GM12878 (cell line): ENCODE measurements at regions not wholly inside any gene's neighbourhood (a gene's known extent, or its start where the extent isn't known, plus 50 kb on each side); places are given as distances from the start of the nearest gene placed in this dataset.

Experiments used
- ATAC-seq: fragments of 200-7000 bp; cut with Tn5 transposase; 3 replicates; pipeline ENCODE4 v1.9.1; 2020; ENCODE audit warnings: mild to moderate bottlenecking, moderate library complexity
- BruUV-seq: library from RNA; stranded (reverse); fragments of 400-500 nt; replicated peaks from 2 replicates; lab custom pipeline; 2021; lab: Mats Ljungman, UMichigan
- CTCF ChIA-PET: fragments of 300-600 bp; sonication (Branson Sonifier 250); formaldehyde crosslinking; extraction: SDS; loops from one replicate; lab custom pipeline; 2021; ENCODE audit warnings: inconsistent platforms; lab: Yijun Ruan, JAX
- POLR2A ChIA-PET: fragments of 350-600 bp; formaldehyde crosslinking; extraction: SDS; loops from one replicate; lab custom pipeline; 2021; ENCODE audit warnings: inconsistent platforms; lab: Charles Lee
- RAD21 ChIA-PET: fragments of 300-600 bp; sonication (Branson Sonifier 250); formaldehyde crosslinking; loops from one replicate; lab custom pipeline; 2023; ENCODE audit warnings: antibody characterized with exemption; ENCODE audit not compliant: unreplicated experiment; lab: Charles Lee
- SMC1A ChIA-PET: fragments of 300-600 bp; sonication (Branson Sonifier 250); formaldehyde crosslinking; loops from one replicate; lab custom pipeline; 2023; ENCODE audit not compliant: unreplicated experiment, uncharacterized antibody; lab: Charles Lee
- DNase-seq: peaks from one replicate; pipeline ENCODE4 v3.0.0-alpha.2; 2011; ENCODE audit warnings: low read depth, low spot score
- FAIRE-seq: peaks from 3 replicates; lab custom pipeline; 2011; peaks lifted over from hg19 to GRCh38; lab: Jason Lieb, UNC
- H2AFZ ChIP-seq: 2 replicates; pipeline ENCODE4 v1.6.0; 2011; ENCODE audit warnings: low read depth, low read length, control low read depth; ENCODE audit not compliant: control insufficient read depth
- H3K27ac ChIP-seq: 2 replicates; pipeline ENCODE4 v1.5.1; 2011; ENCODE audit warnings: control low read depth; ENCODE audit not compliant: control insufficient read depth, insufficient read depth
- H3K27me3 ChIP-seq, 2 experiments: replicated peaks in 1 of 2; 2 replicates each; pipeline versions ENCODE4 v1.6.0 to v1.6.1; 2011; ENCODE audit warnings: low read length in 1 of 2; ENCODE audit not compliant: control insufficient read depth in 2 of 2, insufficient read depth in 2 of 2
- H3K36me3 ChIP-seq, 2 experiments: 2 replicates each; pipeline ENCODE4 v1.5.1; 2011; ENCODE audit warnings: low read length in 1 of 2; ENCODE audit not compliant: control insufficient read depth in 2 of 2, insufficient read depth in 2 of 2
- H3K4me1 ChIP-seq: 2 replicates; pipeline ENCODE4 v1.6.1; 2011; ENCODE audit warnings: mild to moderate bottlenecking, low read length, moderate library complexity, mixed read lengths; ENCODE audit not compliant: control insufficient read depth, insufficient read depth
- H3K4me2 ChIP-seq: 2 replicates; pipeline ENCODE4 v1.6.0; 2011; ENCODE audit warnings: control low read depth; ENCODE audit not compliant: control insufficient read depth, insufficient read depth
- H3K4me3 ChIP-seq: fragments of 200-600 bp; sonication (generic); 2 replicates; pipeline ENCODE4 v1.5.1; 2016
- H3K79me2 ChIP-seq: 2 replicates; pipeline ENCODE4 v1.6.0; 2011; ENCODE audit warnings: low read length; ENCODE audit not compliant: control insufficient read depth, insufficient read depth
- H3K9ac ChIP-seq: 2 replicates; pipeline ENCODE4 v1.8.0; 2011; ENCODE audit warnings: low read length, control low read depth, mixed read lengths; ENCODE audit not compliant: control insufficient read depth, insufficient read depth
- H3K9me3 ChIP-seq: replicated peaks from 3 replicates; pipeline ENCODE4 v1.5.1; 2011; ENCODE audit warnings: mild to moderate bottlenecking, low read length; ENCODE audit not compliant: control insufficient read depth, insufficient read depth
- H4K20me1 ChIP-seq: 2 replicates; pipeline ENCODE4 v1.6.0; 2011; ENCODE audit not compliant: control insufficient read depth, insufficient read depth
- BACH1 ChIP-seq: fragments of 450-650 bp; IDR thresholded peaks from 2 replicates; pipeline ENCODE4 v1.6.1; 2017; ENCODE audit warnings: mild to moderate bottlenecking, borderline replicate concordance
- CEBPB ChIP-seq, 2 experiments: fragments of 150-350 bp in 1 of 2; IDR thresholded peaks; 2 replicates each; pipeline ENCODE4 v1.6.1; 2012 to 2014; ENCODE audit warnings: low read depth in 2 of 2, low read length in 2 of 2, borderline replicate concordance in 1 of 2, inconsistent platforms in 1 of 2
- EED ChIP-seq: sonication (generic); IDR thresholded peaks from 2 replicates; pipeline ENCODE4 v1.6.1; 2016; ENCODE audit warnings: antibody characterized with exemption, low read depth
- GABPA ChIP-seq: IDR thresholded peaks from 2 replicates; pipeline ENCODE4 v1.6.1; 2014; ENCODE audit warnings: antibody characterized with exemption, low read depth, mild to moderate bottlenecking, inconsistent platforms
- MYC ChIP-seq: IDR thresholded peaks from 2 replicates; pipeline ENCODE4 v1.6.1; 2011; ENCODE audit warnings: mild to moderate bottlenecking, low read length, moderate library complexity, inconsistent platforms; ENCODE audit not compliant: insufficient read depth, insufficient replicate concordance, insufficient read length, severe bottlenecking
- NFIC ChIP-seq: IDR thresholded peaks from 2 replicates; pipeline ENCODE4 v1.6.1; 2012; ENCODE audit warnings: low read depth, mild to moderate bottlenecking, inconsistent platforms, low read length, moderate library complexity
- POLR2AphosphoS2 ChIP-seq: IDR thresholded peaks from 2 replicates; pipeline ENCODE4 v1.6.1; 2011; ENCODE audit warnings: low read depth, mild to moderate bottlenecking, low read length, improper control_type of control experiment, moderate library complexity
- SREBF2 ChIP-seq: IDR thresholded peaks from 2 replicates; pipeline ENCODE4 v1.6.1; 2012; ENCODE audit warnings: mild to moderate bottlenecking, low read length
- ZNF274 ChIP-seq: IDR thresholded peaks from one replicate; pipeline ENCODE4 v1.8.0; 2011; ENCODE audit not compliant: insufficient read length, insufficient read depth
- WGBS: methylation state at CpG from one replicate; pipeline ENCODE4 v1.1.6; 2016; ENCODE audit warnings: low lambda C conversion rate; ENCODE audit not compliant: insufficient replicate concordance, insufficient coverage; ENCODE audit errors: missing lambda C conversion rate; 5-methylcytosine and 5-hydroxymethylcytosine counted together
- in situ Hi-C: fragments of 300-500 bp; cut with MboI; formaldehyde crosslinking; loops from 9 replicates; pipeline ENCODE4 v1.14.3; 2018; ENCODE audit warnings: mixed read lengths
- intact Hi-C: fragments of 100-400 bp; cut with micrococcal nuclease; formaldehyde crosslinking; loops from one replicate; pipeline ENCODE4 v1.14.2; 2022; ENCODE audit not compliant: unreplicated experiment

- intact Hi-C loops: loop anchor here (10.0 kb wide), 1 partner anchor 178 kb away; no protein-coding TSS in a partner anchor
- no peak overlapping the region for H2AFZ ChIP-seq
- DNase-seq (no peak), ATAC-seq (no peak)
- ChIA-PET RAD21 (interaction anchor here (1.5 kb wide), 1 partner anchor 177 kb away, joined by 4 read pairs; no protein-coding TSS in a partner anchor), POLR2A (no interaction called here), SMC1A (interaction anchor here (1.2 kb wide), 1 partner anchor 176 kb away, joined by 5 read pairs; no protein-coding TSS in a partner anchor)
- no peaks in the 10 kb centered on the region for H4K20me1 ChIP-seq
- H3K4me1 ChIP-seq: no peaks in the 10 kb centered on the region
- BruUV-seq: no TSS peak
- H3K9me3 ChIP-seq: no peaks in the 10 kb centered on the region
- no peaks in the 10 kb centered on the region; a peak in 1 of 4 replicates for H3K27me3 ChIP-seq
- H3K9ac ChIP-seq: no peak overlapping the region
- no peak for TF ChIP-seq ZNF274
- TF ChIP-seq SREBF2: no peak
- TF ChIP-seq NFIC: no peak
- no peak for TF ChIP-seq POLR2AphosphoS2
- TF ChIP-seq BACH1: no peak
- no peak for TF ChIP-seq CEBPB (IDR thresholded peaks at IDR 0.05; ENCODE audit: borderline replicate concordance in 1 of 2, low read depth in 2 of 2, low read length in 2 of 2)
- no peak for TF ChIP-seq GABPA
- TF ChIP-seq MYC: no peak
- no peak for TF ChIP-seq EED
- TF ChIP-seq, all 136 proteins: peak for 0
- no peak overlapping the region for H3K4me2 ChIP-seq
- H3K79me2 ChIP-seq: no peaks in the 10 kb centered on the region
- WGBS: 0% methylated on average over 1 of the region's 1 CpG
- no peak overlapping the region for H3K27ac ChIP-seq
- no peaks in the 10 kb centered on the region for H3K36me3 ChIP-seq
- CTCF ChIA-PET: interaction anchor here (1.2 to 1.5 kb wide), 4 partner anchors 12 to 177 kb away, joined by 3 to 4 read pairs (median 4); no protein-coding TSS in a partner anchor
- in situ Hi-C loops: no loop called here
- no peak for FAIRE-seq
- H3K4me3 ChIP-seq: no peak overlapping the region
These were observed 595.5 kb downstream of the REEP3 start for GRCh38 chr10:64116707-64117106.
